H1 (cell line): ENCODE measurements at regions not wholly inside any gene's neighbourhood (a gene's known extent, or its start where the extent isn't known, plus 50 kb on each side); places are given as distances from the start of the nearest gene placed in this dataset.

Experiments
- CTCF ChIA-PET: fragments of 300-600 bp; sonication (Branson Sonifier 250); formaldehyde crosslinking; loops from one replicate; lab custom pipeline; 2021; ENCODE audit not compliant: partially characterized antibody; lab: Charles Lee
- POLR2A ChIA-PET: fragments of 300-600 bp; sonication (Branson Sonifier 250); formaldehyde crosslinking; loops from one replicate; lab custom pipeline; 2021; ENCODE audit warnings: inconsistent platforms; ENCODE audit not compliant: partially characterized antibody; lab: Charles Lee
- DNase-seq, 2 experiments: peaks; one replicate each; pipeline versions ENCODE4 v3.0.0 to v3.0.0-alpha.2; 2010 to 2022; ENCODE audit warnings: low spot score in 2 of 2, low read depth in 1 of 2, mixed read lengths in 1 of 2
- FAIRE-seq: peaks from 2 replicates; lab custom pipeline; 2011; peaks lifted over from hg19 to GRCh38; lab: Jason Lieb, UNC
- H2AFZ ChIP-seq: 2 replicates; pipeline ENCODE4 v1.8.1; 2012; ENCODE audit warnings: low read length, inconsistent platforms
- H2AK5ac ChIP-seq: 2 replicates; pipeline ENCODE4 v1.6.1; 2013; ENCODE audit warnings: low read depth, low read length
- H2BK120ac ChIP-seq: replicated peaks from 2 replicates; pipeline ENCODE3; 2013; ENCODE audit warnings: low read depth, low read length, inconsistent platforms
- H2BK12ac ChIP-seq: 2 replicates; pipeline ENCODE4 v1.6.1; 2013; ENCODE audit warnings: low read depth, low read length
- H2BK15ac ChIP-seq: 2 replicates; pipeline ENCODE4 v1.6.1; 2013; ENCODE audit warnings: low read length
- H2BK20ac ChIP-seq: 2 replicates; pipeline ENCODE4 v1.6.1; 2013; ENCODE audit warnings: low read length
- H2BK5ac ChIP-seq: 2 replicates; pipeline ENCODE4 v1.6.1; 2013; ENCODE audit warnings: low read depth, low read length
- H3K14ac ChIP-seq: 2 replicates; pipeline ENCODE4 v1.6.1; 2013; ENCODE audit warnings: inconsistent platforms; ENCODE audit not compliant: insufficient read length
- H3K18ac ChIP-seq: 2 replicates; pipeline ENCODE4 v1.6.1; 2013; ENCODE audit warnings: low read length; ENCODE audit errors: extremely low read depth
- H3K23ac ChIP-seq: 2 replicates; pipeline ENCODE4 v1.6.1; 2013; ENCODE audit warnings: inconsistent platforms; ENCODE audit not compliant: insufficient read length
- H3K23me2 ChIP-seq: 2 replicates; pipeline ENCODE4 v1.6.1; 2013; ENCODE audit warnings: low read depth, low read length
- H3K27ac ChIP-seq: 2 replicates; pipeline ENCODE4 v1.6.1; 2011; ENCODE audit warnings: low read depth, low read length, inconsistent platforms
- H3K27me3 ChIP-seq, 4 experiments: replicated peaks in 1 of 4; 1 replicate in 1 of 4; 2 replicates in 3 of 4; pipeline versions ENCODE4 v1.6.1 to v1.8.1; 2011 to 2013; ENCODE audit warnings: low read length in 3 of 4, mild to moderate bottlenecking in 3 of 4, inconsistent platforms in 2 of 4, mixed read lengths in 2 of 4, moderate library complexity in 1 of 4; ENCODE audit not compliant: control insufficient read depth in 3 of 4, insufficient read depth in 3 of 4; ENCODE audit errors: extremely low read depth in 1 of 4
- H3K36me3 ChIP-seq, 4 experiments: 2 replicates each; pipeline versions ENCODE4 v1.6.1 to v1.8.1; 2011 to 2013; ENCODE audit warnings: mild to moderate bottlenecking in 4 of 4, low read length in 3 of 4, moderate library complexity in 2 of 4, control low read depth in 1 of 4, inconsistent platforms in 1 of 4; ENCODE audit not compliant: insufficient read depth in 4 of 4, control insufficient read depth in 2 of 4
- H3K4ac ChIP-seq: replicated peaks from 2 replicates; pipeline ENCODE3; 2013; ENCODE audit warnings: low read length, low read depth, mixed read lengths, inconsistent platforms; ENCODE audit not compliant: insufficient read length
- H3K4me1 ChIP-seq, 4 experiments: replicated peaks in 1 of 4; 1 replicate in 1 of 4; 2 replicates in 3 of 4; pipeline versions ENCODE4 v1.6.1 to v1.8.1; 2011 to 2013; ENCODE audit warnings: low read length in 3 of 4, inconsistent platforms in 2 of 4, mixed read lengths in 1 of 4; ENCODE audit not compliant: insufficient read depth in 4 of 4, control insufficient read depth in 3 of 4
- H3K4me2 ChIP-seq, 2 experiments: 2 replicates each; pipeline versions ENCODE4 v1.6.1 to v1.8.1; 2011 to 2013; ENCODE audit warnings: low read depth in 2 of 2, low read length in 2 of 2, control low read depth in 1 of 2, inconsistent platforms in 1 of 2, mild to moderate bottlenecking in 1 of 2; ENCODE audit not compliant: insufficient read depth in 1 of 2
- H3K4me3 ChIP-seq, 4 experiments: fragments of 200-600, 300-600 bp in 1 of 4; sonication (generic), shearing (Covaris generic), sonication (Bioruptor Twin) in 1 of 4; 2 replicates each; pipeline versions ENCODE4 v1.5.1 to v1.8.1; 2011 to 2016; ENCODE audit warnings: low read length in 4 of 4, low read depth in 3 of 4, control low read depth in 2 of 4, inconsistent platforms in 2 of 4, mild to moderate bottlenecking in 2 of 4, mixed read lengths in 1 of 4, moderate library complexity in 1 of 4; ENCODE audit not compliant: insufficient read depth in 2 of 4; ENCODE audit errors: extremely low read depth in 1 of 4
- H3K56ac ChIP-seq: replicated peaks from 2 replicates; pipeline ENCODE3; 2013; ENCODE audit warnings: low read depth, mild to moderate bottlenecking, mixed read lengths, low read length, inconsistent platforms; ENCODE audit not compliant: insufficient read length
- H3K79me1 ChIP-seq: 2 replicates; pipeline ENCODE4 v1.6.1; 2013; ENCODE audit warnings: low read depth, low read length, control low read depth
- H3K79me2 ChIP-seq, 2 experiments: 2 replicates each; pipeline versions ENCODE4 v1.6.1 to v1.8.1; 2012 to 2013; ENCODE audit warnings: low read length in 2 of 2, mild to moderate bottlenecking in 2 of 2, inconsistent platforms in 1 of 2; ENCODE audit not compliant: insufficient read depth in 2 of 2, control insufficient read depth in 1 of 2
- H3K9ac ChIP-seq, 4 experiments: replicated peaks in 1 of 4; 1 replicate in 1 of 4; 2 replicates in 3 of 4; pipeline versions ENCODE4 v1.6.1 to v1.8.1; 2011 to 2013; ENCODE audit warnings: low read depth in 3 of 4, low read length in 3 of 4, control low read depth in 2 of 4, mild to moderate bottlenecking in 2 of 4, moderate library complexity in 2 of 4, inconsistent platforms in 1 of 4; ENCODE audit errors: extremely low read depth in 1 of 4
- H3K9me3 ChIP-seq, 2 experiments: 2 replicates each; pipeline versions ENCODE4 v1.6.1 to v1.8.1; 2012 to 2013; ENCODE audit warnings: mild to moderate bottlenecking in 2 of 2, moderate library complexity in 2 of 2, control low read depth in 1 of 2, inconsistent platforms in 1 of 2, low read depth in 1 of 2, low read length in 1 of 2, mixed read lengths in 1 of 2; ENCODE audit not compliant: insufficient read depth in 2 of 2
- H4K20me1 ChIP-seq, 2 experiments: replicated peaks in 1 of 2; 2 replicates each; pipeline versions ENCODE3 to v1.8.1; 2011 to 2013; ENCODE audit warnings: inconsistent platforms in 2 of 2, low read length in 2 of 2, mild to moderate bottlenecking in 1 of 2; ENCODE audit not compliant: insufficient read depth in 2 of 2, control insufficient read depth in 1 of 2
- H4K5ac ChIP-seq: 2 replicates; pipeline ENCODE4 v1.6.1; 2013; ENCODE audit warnings: low read length, low read depth, mixed read lengths, inconsistent platforms; ENCODE audit not compliant: insufficient read length
- H4K8ac ChIP-seq: 2 replicates; pipeline ENCODE4 v1.8.0; 2013; ENCODE audit warnings: mild to moderate bottlenecking, moderate library complexity, low read length, inconsistent platforms; ENCODE audit not compliant: insufficient read depth; ENCODE audit errors: extremely low read depth
- H4K91ac ChIP-seq: replicated peaks from 2 replicates; pipeline ENCODE3; 2013; ENCODE audit warnings: low read length, mixed read lengths, inconsistent platforms; ENCODE audit not compliant: insufficient read length
- ATF2 ChIP-seq: IDR thresholded peaks from 2 replicates; pipeline ENCODE4 v1.6.1; 2012; ENCODE audit warnings: low read length, inconsistent platforms
- CHD1 ChIP-seq: IDR thresholded peaks from 2 replicates; pipeline ENCODE4 v1.6.1; 2012; ENCODE audit warnings: low read depth, low read length, improper control_type of control experiment
- E2F6 ChIP-seq: IDR thresholded peaks from 2 replicates; pipeline ENCODE4 v1.6.1; 2012; ENCODE audit warnings: inconsistent platforms
- MAX ChIP-seq: IDR thresholded peaks from 2 replicates; pipeline ENCODE4 v1.6.1; 2012; ENCODE audit warnings: inconsistent platforms
- POLR2A ChIP-seq, 2 experiments: IDR thresholded peaks; 1 replicate in 1 of 2; 2 replicates in 1 of 2; pipeline ENCODE4 v1.6.1; 2011; ENCODE audit warnings: low read depth in 2 of 2, low read length in 2 of 2, mild to moderate bottlenecking in 2 of 2; ENCODE audit errors: control extremely low read depth in 1 of 2
- SIN3A ChIP-seq, 2 experiments: IDR thresholded peaks in 1 of 2; conservative IDR thresholded peaks in 1 of 2; 2 replicates each; pipeline ENCODE4 v1.6.1; 2011 to 2012; ENCODE audit warnings: low read length in 2 of 2, improper control_type of control experiment in 1 of 2, low read depth in 1 of 2, mild to moderate bottlenecking in 1 of 2
- SP1 ChIP-seq: IDR thresholded peaks from 2 replicates; pipeline ENCODE4 v1.6.1; 2011; ENCODE audit warnings: low read depth, low read length
- TBP ChIP-seq: IDR thresholded peaks from 2 replicates; pipeline ENCODE4 v1.6.1; 2011; ENCODE audit warnings: low read depth, low read length, improper control_type of control experiment
- WGBS, 2 experiments: shearing (Covaris generic) in 1 of 2; methylation state at CpG; one replicate each; pipeline versions ENCODE4 v1.1.6 to v1.1.7; 2013 to 2015; ENCODE audit warnings: low lambda C conversion rate in 2 of 2, mixed read lengths in 2 of 2, inconsistent platforms in 1 of 2, low coverage in 1 of 2, missing lambda C conversion rate in 1 of 2; ENCODE audit not compliant: insufficient replicate concordance in 2 of 2, insufficient coverage in 1 of 2, insufficient read length in 1 of 2; ENCODE audit errors: extremely low coverage in 1 of 2, missing lambda C conversion rate in 1 of 2; 5-methylcytosine and 5-hydroxymethylcytosine counted together

- H2BK20ac ChIP-seq = no peak overlapping the region
- H2BK12ac ChIP-seq = no peak overlapping the region
- H4K8ac ChIP-seq = no peak overlapping the region
- no peak overlapping the region for H2BK15ac ChIP-seq
- no peaks in the 10 kb centered on the region for H4K20me1 ChIP-seq
- no peak for FAIRE-seq
- H2BK120ac ChIP-seq = no peak overlapping the region
- H2AFZ ChIP-seq = no peak overlapping the region
- H3K27ac ChIP-seq = no peak overlapping the region
- no peak overlapping the region for H2AK5ac ChIP-seq
- H4K91ac ChIP-seq = no peak overlapping the region
- H3K18ac ChIP-seq = no peak overlapping the region
- H3K23me2 ChIP-seq = peaks cover 1% of the 10 kb centered on the region; the same call in 1 of the 2 replicates
- H3K4me1 ChIP-seq = no peaks in the 10 kb centered on the region
- POLR2A ChIA-PET = no interaction called here
- H3K79me1 ChIP-seq = no peaks in the 10 kb centered on the region
- H4K5ac ChIP-seq = no peak overlapping the region
- no peak overlapping the region for H2BK5ac ChIP-seq
- H3K4me2 ChIP-seq = no peak overlapping the region
- no peak overlapping the region for H3K4me3 ChIP-seq
- H3K9ac ChIP-seq = no peak overlapping the region
- H3K56ac ChIP-seq = no peak overlapping the region
- no peak overlapping the region for H3K14ac ChIP-seq
- CTCF ChIA-PET = interaction anchor here (0.7 kb wide), 1 partner anchor 12 kb away, joined by 3 read pairs; no protein-coding TSS in a partner anchor
- DNase-seq = no peak
- no peak overlapping the region for H3K4ac ChIP-seq
- 93% methylated on average over 3 of the region's 3 CpGs; no CpG with 5 or more reads in 1 of the 2 experiments for WGBS, 2 experiments
- no peaks in the 10 kb centered on the region for H3K79me2 ChIP-seq
- no peaks in the 10 kb centered on the region for H3K27me3 ChIP-seq
- H3K23ac ChIP-seq = no peak overlapping the region
- H3K36me3 ChIP-seq = no peaks in the 10 kb centered on the region
- H3K9me3 ChIP-seq = no peaks in the 10 kb centered on the region
- TF ChIP-seq CHD1 (no peak), POLR2A (IDR thresholded peaks at IDR 0.05; ENCODE audit: control extremely low read depth in 1 of 2, low read depth in 2 of 2, low read length in 2 of 2) (no peak), SIN3A (conservative IDR thresholded peaks at IDR 0.05 in 1 of 2, IDR thresholded peaks at IDR 0.05 in 1 of 2; ENCODE audit: low read depth in 1 of 2, low read length in 2 of 2) (no peak), MAX (no peak), TBP (no peak), ATF2 (no peak), SP1 (no peak), E2F6 (no peak)
These were observed 697.0 kb downstream of the LIG4 start for GRCh38 chr13:107518292-107518691.
